ENCODE measurements at regions not wholly inside any gene's neighbourhood (a gene's known extent, or its start where the extent isn't known, plus 50 kb on each side); places are given as distances from the start of the nearest gene placed in this dataset.

DNA sequence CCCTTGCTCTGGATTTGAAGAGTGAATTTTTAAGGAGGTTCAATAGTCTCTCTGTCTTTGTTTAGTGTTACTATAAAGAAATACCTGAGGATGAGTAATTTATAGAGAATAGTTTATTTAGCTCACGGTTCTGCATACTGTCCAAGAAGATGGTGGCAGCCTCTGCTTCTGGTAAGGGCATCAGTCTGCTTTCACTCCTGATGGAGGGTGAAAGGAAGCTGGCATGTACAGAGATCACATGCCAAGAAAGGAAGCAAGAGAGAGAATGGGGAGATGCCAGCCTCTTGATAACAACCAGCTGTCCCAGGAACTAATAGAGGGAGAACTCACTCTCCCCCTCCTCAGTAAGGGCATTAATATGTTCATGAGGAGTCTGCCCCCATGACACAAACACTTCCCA is 917.5 kb upstream of the GOT2 start:
- TF ChIP-seq, protein P1, sequence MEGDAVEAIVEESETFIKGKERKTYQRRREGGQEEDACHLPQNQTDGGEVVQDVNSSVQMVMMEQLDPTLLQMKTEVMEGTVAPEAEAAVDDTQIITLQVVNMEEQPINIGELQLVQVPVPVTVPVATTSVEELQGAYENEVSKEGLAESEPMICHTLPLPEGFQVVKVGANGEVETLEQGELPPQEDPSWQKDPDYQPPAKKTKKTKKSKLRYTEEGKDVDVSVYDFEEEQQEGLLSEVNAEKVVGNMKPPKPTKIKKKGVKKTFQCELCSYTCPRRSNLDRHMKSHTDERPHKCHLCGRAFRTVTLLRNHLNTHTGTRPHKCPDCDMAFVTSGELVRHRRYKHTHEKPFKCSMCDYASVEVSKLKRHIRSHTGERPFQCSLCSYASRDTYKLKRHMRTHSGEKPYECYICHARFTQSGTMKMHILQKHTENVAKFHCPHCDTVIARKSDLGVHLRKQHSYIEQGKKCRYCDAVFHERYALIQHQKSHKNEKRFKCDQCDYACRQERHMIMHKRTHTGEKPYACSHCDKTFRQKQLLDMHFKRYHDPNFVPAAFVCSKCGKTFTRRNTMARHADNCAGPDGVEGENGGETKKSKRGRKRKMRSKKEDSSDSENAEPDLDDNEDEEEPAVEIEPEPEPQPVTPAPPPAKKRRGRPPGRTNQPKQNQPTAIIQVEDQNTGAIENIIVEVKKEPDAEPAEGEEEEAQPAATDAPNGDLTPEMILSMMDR (IDR thresholded peaks at IDR 0.05): no peak
- TF ChIP-seq POLR2A (IDR thresholded peaks at IDR 0.05) (no peak), EP300 (IDR thresholded peaks at IDR 0.05) (no peak)

Measured in ovary (tissue), 3 donors.